ENCODE measurements at regions not wholly inside any gene's neighbourhood (a gene's known extent, or its start where the extent isn't known, plus 50 kb on each side); places are given as distances from the start of the nearest gene placed in this dataset.
"Not testable (repeated sequence)": the region's sequence is repeated elsewhere in the genome, so short reads cannot be mapped to it uniquely, and the experiment has no call there.

DNA sequence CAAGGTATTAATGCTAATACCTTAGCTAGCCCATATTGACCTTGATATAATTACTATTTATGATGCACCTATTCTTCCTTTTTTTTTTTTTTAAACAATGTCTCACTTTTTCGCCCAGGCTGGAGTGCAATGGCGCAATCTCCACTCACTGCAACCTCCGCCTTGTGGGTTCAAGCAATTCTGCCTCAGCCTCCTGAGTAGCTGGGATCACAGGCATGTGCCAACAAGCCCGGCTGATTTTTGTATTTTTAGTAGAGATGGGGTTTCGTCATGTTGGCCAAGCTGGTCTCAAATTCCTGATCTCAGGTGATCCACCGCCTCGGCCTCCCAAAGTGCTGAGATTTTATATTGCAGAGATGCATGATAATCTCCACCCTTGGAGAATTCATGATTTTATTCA lies 1028.0 kb downstream of the MAT2B start:
- TF ChIP-seq, protein P1, sequence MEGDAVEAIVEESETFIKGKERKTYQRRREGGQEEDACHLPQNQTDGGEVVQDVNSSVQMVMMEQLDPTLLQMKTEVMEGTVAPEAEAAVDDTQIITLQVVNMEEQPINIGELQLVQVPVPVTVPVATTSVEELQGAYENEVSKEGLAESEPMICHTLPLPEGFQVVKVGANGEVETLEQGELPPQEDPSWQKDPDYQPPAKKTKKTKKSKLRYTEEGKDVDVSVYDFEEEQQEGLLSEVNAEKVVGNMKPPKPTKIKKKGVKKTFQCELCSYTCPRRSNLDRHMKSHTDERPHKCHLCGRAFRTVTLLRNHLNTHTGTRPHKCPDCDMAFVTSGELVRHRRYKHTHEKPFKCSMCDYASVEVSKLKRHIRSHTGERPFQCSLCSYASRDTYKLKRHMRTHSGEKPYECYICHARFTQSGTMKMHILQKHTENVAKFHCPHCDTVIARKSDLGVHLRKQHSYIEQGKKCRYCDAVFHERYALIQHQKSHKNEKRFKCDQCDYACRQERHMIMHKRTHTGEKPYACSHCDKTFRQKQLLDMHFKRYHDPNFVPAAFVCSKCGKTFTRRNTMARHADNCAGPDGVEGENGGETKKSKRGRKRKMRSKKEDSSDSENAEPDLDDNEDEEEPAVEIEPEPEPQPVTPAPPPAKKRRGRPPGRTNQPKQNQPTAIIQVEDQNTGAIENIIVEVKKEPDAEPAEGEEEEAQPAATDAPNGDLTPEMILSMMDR (IDR thresholded peaks at IDR 0.05; ENCODE audit: low read length) = not testable (repeated sequence)
- not testable (repeated sequence) for TF ChIP-seq EZH2 (IDR thresholded peaks at IDR 0.05; ENCODE audit: borderline replicate concordance, low read length)
